ENCODE measurements at regions not wholly inside any gene's neighbourhood (a gene's known extent, or its start where the extent isn't known, plus 50 kb on each side); places are given as distances from the start of the nearest gene placed in this dataset.

GRCh38 chr4:176981074-176981473 lies 188.4 kb upstream of the VEGFC start:
- no peak for DNase-seq

- DNase-seq: no peak
These were observed 188.8 kb upstream of the VEGFC start for GRCh38 chr4:176981551-176981950.

GRCh38 chr4:176988226-176988625 lies 195.5 kb upstream of the VEGFC start:
- DNase-seq: no peak

GRCh38 chr4:176989186-176989585 lies 196.5 kb upstream of the VEGFC start:
- no peak for DNase-seq

GRCh38 chr4:176999935-177000543 lies 207.3 kb upstream of the VEGFC start:
- no peak for DNase-seq

- DNase-seq: peak in 1 of 2 donors; percentile 3
These were observed 208.8 kb upstream of the VEGFC start for GRCh38 chr4:177001271-177002175.

- no peak for DNase-seq
These were observed 213.0 kb upstream of the VEGFC start for GRCh38 chr4:177005674-177006230.

- no peak for DNase-seq
These were observed 213.6 kb upstream of the VEGFC start for GRCh38 chr4:177006331-177006730.

GRCh38 chr4:177008071-177008835 lies 215.5 kb upstream of the VEGFC start:
- DNase-seq: no peak

- DNase-seq: no peak
These were observed 216.2 kb upstream of the VEGFC start for GRCh38 chr4:177008836-177009501.

- DNase-seq: no peak
These were observed 217.7 kb upstream of the VEGFC start for GRCh38 chr4:177010418-177010817.

- DNase-seq: no peak
These were observed 220.3 kb upstream of the VEGFC start for GRCh38 chr4:177012918-177013545.

- no peak for DNase-seq
These were observed 223.9 kb upstream of the VEGFC start for GRCh38 chr4:177016541-177017141.

GRCh38 chr4:177023951-177024350 lies 231.2 kb upstream of the VEGFC start:
- DNase-seq: no peak

GRCh38 chr4:177032341-177032740 lies 239.6 kb upstream of the VEGFC start:
- DNase-seq: no peak

GRCh38 chr4:177033135-177033534 lies 240.4 kb upstream of the VEGFC start:
- no peak for DNase-seq

GRCh38 chr4:177033632-177034031 lies 240.9 kb upstream of the VEGFC start:
- no peak for DNase-seq

- DNase-seq: no peak
These were observed 248.6 kb upstream of the VEGFC start for GRCh38 chr4:177041356-177041755.

GRCh38 chr4:177047070-177047850 lies 254.5 kb upstream of the VEGFC start:
- peak; percentile 1 to 16 for DNase-seq

- no peak for DNase-seq
These were observed 255.1 kb upstream of the VEGFC start for GRCh38 chr4:177047851-177048174.

- DNase-seq: no peak
These were observed 258.1 kb upstream of the NEIL3 start for GRCh38 chr4:177051473-177052060.
